Psoas muscle (tissue), 7 donors: ENCODE measurements at regions not wholly inside any gene's neighbourhood (a gene's known extent, or its start where the extent isn't known, plus 50 kb on each side); places are given as distances from the start of the nearest gene placed in this dataset.
A peak's percentile ranks its signal among the peaks of the same experiment; 100 is the strongest.

Experiments
- ATAC-seq, 4 donors: fragments of 200-7000 bp; cut with Tn5 transposase; one replicate each; pipeline ENCODE4 v1.9.1; 2020; ENCODE audit warnings: moderate library complexity in 3 of 4, mild to moderate bottlenecking in 2 of 4
- DNase-seq, 2 donors: peaks; one replicate each; pipeline ENCODE4 v3.0.0-alpha.2; 2020
- H3K27ac ChIP-seq: fragments of 200-600 bp; one replicate; pipeline ENCODE4 v1.8.0; 2022
- H3K27me3 ChIP-seq, 3 donors: fragments of 200-600 bp in 1 of 3; one replicate each; pipeline versions ENCODE4 v1.6.1 to v1.8.0; 2013 to 2022; ENCODE audit warnings: low read length in 2 of 3, mild to moderate bottlenecking in 2 of 3, moderate library complexity in 1 of 3; ENCODE audit not compliant: insufficient read depth in 3 of 3
- H3K36me3 ChIP-seq, 2 donors: fragments of 200-600 bp in 1 of 2; one replicate each; pipeline versions ENCODE4 v1.6.1 to v1.8.0; 2013 to 2022; ENCODE audit warnings: low read depth in 1 of 2, mild to moderate bottlenecking in 1 of 2, moderate library complexity in 1 of 2; ENCODE audit not compliant: insufficient read depth in 1 of 2
- H3K4me1 ChIP-seq: fragments of 200-600 bp; one replicate; pipeline ENCODE4 v1.8.0; 2022
- H3K4me3 ChIP-seq: fragments of 200-600 bp; one replicate; pipeline ENCODE4 v1.8.0; 2022; ENCODE audit warnings: mild to moderate bottlenecking
- H3K9me3 ChIP-seq: fragments of 200-600 bp; one replicate; pipeline ENCODE4 v1.8.0; 2022
- CTCF ChIP-seq: fragments of 200-600 bp; IDR thresholded peaks from one replicate; pipeline ENCODE4 v1.8.0; 2022; ENCODE audit warnings: antibody characterized with exemption
- WGBS, 3 donors: extraction: QIAGEN DNeasy Blood & Tissue Kit; methylation state at CpG; one replicate each; pipeline versions ENCODE4 v1.1.6 to v1.1.7; 2013; 5-methylcytosine and 5-hydroxymethylcytosine counted together
- intact Hi-C, 2 donors: fragments of 100-400 bp; cut with DNase I; formaldehyde crosslinking; loops; one replicate each; pipeline versions ENCODE4 v1.11.0 to v1.14.2; 2022
- donor health status: healthy with polysubstance abuse.
- donor health status: DM: no; HTN: no; CAD: no; lungs with moderate emphysema.
- donor health status: Bipolar disorder and iron deficiency.
- donor health status: healthy.
- donor health status: DM: yes; HTN: yes; CAD: no.
- donor health status: DM: no; HTN: no; CAD: no.
- donor health status: DM: yes; HTN: yes; CAD: no.

GRCh38 chr12:97756741-97757140 is 294.1 kb downstream of the RMST start:
- H3K4me1 ChIP-seq: no peaks in the 10 kb centered on the region
- no peak overlapping the region for H3K27ac ChIP-seq
- intact Hi-C loops: no loop called here
- no peaks in the 10 kb centered on the region for H3K9me3 ChIP-seq
- H3K4me3 ChIP-seq: no peak overlapping the region
- no peaks in the 10 kb centered on the region for H3K36me3 ChIP-seq
- TF ChIP-seq CTCF: no peak
- 72 to 79% (median 74%) methylated on average over 2 of the region's 2 CpGs for WGBS, 3 donors
- DNase-seq (no peak), ATAC-seq (no peak)
- no peaks in the 10 kb centered on the region for H3K27me3 ChIP-seq

- no peaks in the 10 kb centered on the region for H3K27me3 ChIP-seq
- ATAC-seq (peak in 1 of 4 donors; percentile 36), DNase-seq (no peak)
- H3K9me3 ChIP-seq: no peaks in the 10 kb centered on the region
- H3K4me3 ChIP-seq: no peak overlapping the region
- H3K36me3 ChIP-seq: no peaks in the 10 kb centered on the region
- TF ChIP-seq CTCF: no peak
- 41 to 57% (median 42%) methylated on average over 6 of the region's 6 CpGs for WGBS, 3 donors
- no peaks in the 10 kb centered on the region for H3K4me1 ChIP-seq
- peak overlapping the region; percentile 13 for H3K27ac ChIP-seq
- intact Hi-C loops: no loop called here
Measured at GRCh38 chr12:97757481-97758193, 295.0 kb downstream of the RMST start.

GRCh38 chr12:97758194-97758501 is 295.5 kb downstream of the RMST start:
- Histone ChIP-seq H3K9me3 (no peaks in the 10 kb centered on the region), H3K4me3 (no peak overlapping the region), H3K27ac (peak overlapping the region; percentile 9), H3K27me3 (no peaks in the 10 kb centered on the region), H3K36me3 (no peaks in the 10 kb centered on the region), H3K4me1 (no peaks in the 10 kb centered on the region)
- DNase-seq: no peak
- TF ChIP-seq CTCF: no peak
- no peak for ATAC-seq
- WGBS, 3 donors: 64 to 90% (median 80%) methylated on average over 1 of the region's 1 CpG
- intact Hi-C loops: no loop called here

- Histone ChIP-seq H3K36me3 (no peaks in the 10 kb centered on the region), H3K4me1 (no peaks in the 10 kb centered on the region), H3K4me3 (no peak overlapping the region), H3K27ac (no peak overlapping the region), H3K9me3 (no peaks in the 10 kb centered on the region), H3K27me3 (no peaks in the 10 kb centered on the region)
- TF ChIP-seq CTCF: no peak
- DNase-seq: no peak
- intact Hi-C loops: no loop called here
- no peak for ATAC-seq
- WGBS, 3 donors: 72 to 90% (median 88%) methylated on average over 1 of the region's 1 CpG
Measured at GRCh38 chr12:97758586-97758985, 296.0 kb downstream of the RMST start.

- no peak overlapping the region for H3K27ac ChIP-seq
- intact Hi-C loops: no loop called here
- peak in 1 of 4 donors; percentile 32 for ATAC-seq
Measured at GRCh38 chr12:97760601-97761000, 298.0 kb downstream of the RMST start.

More at GRCh38 chr12:97760601-97761000, 298.0 kb downstream of the RMST start:
- H3K9me3 ChIP-seq: no peaks in the 10 kb centered on the region
- no peaks in the 10 kb centered on the region for H3K4me1 ChIP-seq
- WGBS, 3 donors: 71 to 85% (median 72%) methylated on average over 3 of the region's 3 CpGs
- TF ChIP-seq CTCF: no peak
- H3K27me3 ChIP-seq: no peaks in the 10 kb centered on the region
- H3K36me3 ChIP-seq: no peaks in the 10 kb centered on the region
- no peak overlapping the region for H3K4me3 ChIP-seq
- DNase-seq: no peak
